ENCODE measurements at regions not wholly inside any gene's neighbourhood (a gene's known extent, or its start where the extent isn't known, plus 50 kb on each side); places are given as distances from the start of the nearest gene placed in this dataset.
"Not testable (repeated sequence)": the region's sequence is repeated elsewhere in the genome, so short reads cannot be mapped to it uniquely, and the experiment has no call there.

DNA sequence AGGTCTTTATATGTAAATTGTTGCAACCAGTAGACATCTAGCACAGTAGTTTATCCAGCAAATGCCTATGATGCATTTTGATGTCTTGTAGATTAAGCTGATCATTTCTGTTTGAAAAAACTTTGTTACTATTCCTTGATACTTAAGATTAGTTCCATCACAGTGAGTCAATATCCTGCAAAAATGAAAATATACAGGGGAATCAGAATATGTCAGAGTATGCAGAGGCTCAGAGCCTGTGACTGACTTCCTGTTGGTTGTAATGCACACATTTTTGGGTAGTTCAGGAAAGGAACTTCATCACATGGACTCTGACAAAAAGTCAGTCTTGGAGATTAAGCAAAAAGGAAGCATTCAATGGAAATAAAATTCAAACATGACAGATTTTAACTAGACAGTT is 815.5 kb downstream of the FAT4 start:
- DNase-seq (ENCODE audit: low read depth), result no peak

DNA sequence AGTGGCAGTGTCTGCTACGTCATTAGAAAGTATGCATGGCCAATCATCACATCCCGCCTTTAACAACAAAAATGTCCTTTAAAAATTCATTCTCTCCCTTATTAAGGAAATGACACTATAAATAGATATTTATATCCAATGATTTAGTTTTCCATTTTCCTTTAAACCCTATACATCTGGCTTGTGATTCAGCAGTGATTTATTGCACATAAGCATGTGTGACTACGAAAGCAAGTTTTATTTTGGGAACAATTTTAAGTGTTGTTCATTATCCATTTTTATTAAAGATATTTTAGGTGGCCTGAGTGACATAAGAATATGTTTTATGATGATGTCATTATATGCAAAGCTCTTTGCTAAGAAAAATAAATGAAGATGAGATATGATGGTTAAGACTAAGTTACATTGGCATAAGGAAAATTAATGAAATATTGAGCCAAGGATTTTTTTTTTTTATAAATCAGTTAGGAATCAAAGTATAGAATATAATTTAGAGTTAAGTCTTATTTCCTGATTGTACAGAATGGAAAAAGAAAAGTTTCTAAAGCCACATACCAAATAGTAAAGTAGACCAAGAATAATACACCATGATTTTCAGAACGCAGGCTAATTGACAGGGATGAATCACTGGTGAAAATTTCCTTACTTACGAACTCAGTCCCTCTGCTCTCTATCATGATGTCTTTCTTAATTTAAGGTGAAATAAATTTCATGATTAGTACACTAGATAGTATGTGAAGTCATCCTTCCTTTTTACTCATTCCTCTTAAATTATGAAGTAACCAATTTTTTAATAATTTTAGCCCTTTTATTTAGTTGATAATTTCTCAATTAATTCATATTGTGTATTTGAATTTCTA is 822.4 kb downstream of the FAT4 start:
- no peak for DNase-seq (ENCODE audit: low read depth)

- DNase-seq (ENCODE audit: low read depth), result no peak
These were observed 823.0 kb downstream of the FAT4 start for GRCh38 chr4:126137782-126138170.

GRCh38 chr4:126144543-126145237 is 829.9 kb downstream of the FAT4 start:
- no peak for DNase-seq (ENCODE audit: low read depth)

- no peak for DNase-seq (ENCODE audit: low read depth)
These were observed 853.7 kb downstream of the FAT4 start for GRCh38 chr4:126168484-126168883.

- no peak for DNase-seq (ENCODE audit: low read depth)
These were observed 857.4 kb downstream of the FAT4 start for GRCh38 chr4:126172126-126172525.

- no peak for DNase-seq (ENCODE audit: low read depth)
These were observed 859.9 kb downstream of the FAT4 start for GRCh38 chr4:126174627-126175026.

- no peak for DNase-seq (ENCODE audit: low read depth)
These were observed 865.9 kb downstream of the FAT4 start for GRCh38 chr4:126180642-126181041.

GRCh38 chr4:126182336-126182735 is 867.6 kb downstream of the FAT4 start:
- DNase-seq (ENCODE audit: low read depth), result no peak

GRCh38 chr4:126182786-126183185 is 868.0 kb downstream of the FAT4 start:
- no peak for DNase-seq (ENCODE audit: low read depth)

- DNase-seq (ENCODE audit: low read depth), result no peak
These were observed 868.5 kb downstream of the FAT4 start for GRCh38 chr4:126183206-126183605.

DNA sequence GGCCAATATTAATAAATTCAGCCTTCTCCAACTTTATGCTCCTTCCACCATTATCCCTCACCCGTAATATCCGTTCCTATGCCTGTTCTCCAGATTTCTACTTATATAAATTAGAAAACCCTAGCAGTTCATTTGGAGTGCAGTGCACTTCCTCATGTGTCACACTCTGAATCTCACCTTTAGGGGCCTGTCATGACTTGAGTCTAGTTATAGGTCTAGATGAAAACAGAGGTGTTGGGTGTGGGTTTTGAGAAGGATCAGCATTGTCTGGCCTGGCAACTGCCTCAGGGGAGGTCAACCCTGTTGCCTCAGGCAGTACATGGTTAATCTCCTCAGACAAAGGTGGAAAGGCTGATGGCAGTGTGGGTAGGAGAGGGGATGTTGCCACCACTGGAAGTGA is 876.8 kb downstream of the FAT4 start:
- DNase-seq (ENCODE audit: low read depth), result no peak

- no peak for DNase-seq (ENCODE audit: low read depth)
These were observed 877.8 kb downstream of the FAT4 start for GRCh38 chr4:126192506-126192905.

GRCh38 chr4:126201251-126202138 is 886.7 kb downstream of the FAT4 start:
- not testable (repeated sequence) for DNase-seq (ENCODE audit: low read depth)

DNA sequence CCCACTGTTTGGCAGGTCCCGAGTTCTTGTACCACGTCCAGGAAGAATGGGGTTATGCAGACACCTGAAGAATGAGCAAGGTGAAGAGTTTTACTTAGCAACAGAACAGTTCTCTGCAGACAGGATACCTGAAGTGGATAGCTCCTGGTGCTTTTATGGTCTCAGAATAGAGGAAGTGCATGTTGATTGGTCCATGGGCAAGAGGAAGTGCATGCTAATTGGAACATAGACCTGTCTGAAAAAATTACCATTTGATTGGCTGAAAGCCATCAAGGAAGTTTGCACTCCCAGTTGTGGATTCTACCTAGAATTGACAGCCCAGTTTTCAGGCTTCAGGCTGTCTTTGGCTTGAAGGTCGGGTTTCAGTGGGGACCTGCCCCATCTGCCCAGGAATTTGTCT is 887.5 kb downstream of the FAT4 start:
- no peak for DNase-seq (ENCODE audit: low read depth)

- no peak for DNase-seq (ENCODE audit: low read depth)
These were observed 893.2 kb downstream of the FAT4 start for GRCh38 chr4:126207910-126208309.

DNA sequence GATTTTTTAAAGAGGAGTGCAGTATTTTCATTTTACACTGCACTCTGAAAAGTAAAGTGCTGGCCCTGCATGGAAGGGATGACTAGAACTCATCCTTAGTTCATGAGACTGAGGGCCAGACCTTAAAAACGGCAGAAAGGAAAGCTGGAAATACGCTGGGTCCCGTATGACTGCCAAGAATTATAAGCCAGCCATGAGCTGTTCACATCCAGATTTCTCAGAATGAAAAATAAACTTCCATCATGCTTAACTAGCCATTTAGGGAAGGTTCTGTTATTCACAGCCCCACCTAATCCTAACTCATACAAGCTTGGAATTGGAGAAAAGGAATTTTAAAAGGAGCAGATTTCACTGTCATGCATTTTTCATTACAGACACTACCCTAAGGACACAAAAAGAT is 894.4 kb downstream of the FAT4 start:
- peak; percentile 3 for DNase-seq (ENCODE audit: low read depth)

GRCh38 chr4:126213996-126214395 is 899.2 kb downstream of the FAT4 start:
- DNase-seq (ENCODE audit: low read depth), result peak; percentile 5

DNA sequence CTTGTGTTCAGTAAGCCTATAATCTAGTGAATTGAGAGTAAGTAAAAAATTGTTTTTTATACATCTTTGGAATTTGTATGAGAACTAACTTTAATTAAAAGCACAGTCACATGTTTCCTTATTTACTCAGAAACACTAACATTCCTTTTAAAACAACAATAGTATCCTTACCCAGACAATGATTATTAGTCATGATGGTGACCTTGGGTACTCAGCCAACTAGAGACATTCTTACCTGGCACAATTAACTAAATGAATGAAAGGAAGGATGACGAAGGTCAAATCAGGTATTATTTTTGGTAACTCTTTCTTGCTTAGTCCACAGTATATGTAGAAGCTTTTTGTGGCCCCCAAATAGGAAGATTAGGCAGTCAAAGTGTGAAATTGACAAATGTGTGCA is 901.0 kb downstream of the FAT4 start:
- no peak for DNase-seq (ENCODE audit: low read depth)

DNA sequence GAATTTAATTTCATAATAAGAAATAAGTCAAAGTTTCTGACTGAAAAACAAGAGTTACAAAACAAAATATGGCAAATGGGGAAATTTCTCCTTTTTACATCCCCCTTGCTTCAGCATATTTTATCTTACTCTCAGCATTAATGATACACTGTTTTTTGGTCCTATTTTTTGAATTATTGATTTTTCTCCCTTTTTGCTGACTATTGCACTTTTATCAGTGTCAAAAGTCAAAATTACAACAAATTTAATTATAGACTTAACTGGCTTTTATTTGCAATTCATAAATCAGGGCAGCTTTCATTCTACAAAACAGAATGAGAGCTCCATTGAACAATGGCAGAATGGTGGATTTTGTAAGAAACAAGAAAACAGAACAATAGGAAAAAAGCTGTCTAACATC is 901.9 kb downstream of the FAT4 start:
- no peak for DNase-seq (ENCODE audit: low read depth)

- no peak for DNase-seq (ENCODE audit: low read depth)
These were observed 906.5 kb downstream of the FAT4 start for GRCh38 chr4:126221282-126221681.

GRCh38 chr4:126221717-126222340 is 907.1 kb downstream of the FAT4 start:
- DNase-seq (ENCODE audit: low read depth), result no peak
